HG02759 (cell line): ENCODE measurements at regions not wholly inside any gene's neighbourhood (a gene's known extent, or its start where the extent isn't known, plus 50 kb on each side); places are given as distances from the start of the nearest gene placed in this dataset.

ENCODE experiments used
- ATAC-seq: cut with Tn5 transposase; IDR thresholded peaks from one replicate; pipeline ENCODE4 v1.9.1; 2021; ENCODE audit warnings: mild to moderate bottlenecking, moderate library complexity; ENCODE audit not compliant: unreplicated experiment

GRCh38 chr17:13735861-13736260 is 134.1 kb upstream of the HS3ST3A1 start:
- no peak for ATAC-seq

DNA sequence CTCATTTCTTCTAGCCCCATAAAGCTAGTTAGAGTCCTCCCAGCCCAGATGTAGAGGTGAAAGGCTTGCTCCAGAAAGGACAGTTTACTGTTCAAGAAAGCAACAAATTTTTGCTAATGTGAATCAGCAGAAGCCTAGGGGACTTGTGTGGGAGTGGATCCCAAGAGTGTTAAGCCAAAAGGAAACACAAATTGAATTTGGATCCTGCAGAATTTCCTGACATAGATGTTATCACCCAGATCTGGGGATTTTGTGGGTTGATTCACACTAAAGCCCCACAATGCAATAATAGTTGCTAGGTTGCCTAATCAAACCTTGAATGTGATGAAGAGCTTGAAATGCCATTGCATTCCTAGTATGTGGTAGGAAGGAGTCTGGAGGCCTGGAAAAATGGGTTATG is 135.2 kb upstream of the HS3ST3A1 start:
- no peak for ATAC-seq

GRCh38 chr17:13740686-13741085 is 139.0 kb upstream of the HS3ST3A1 start:
- no peak for ATAC-seq

DNA sequence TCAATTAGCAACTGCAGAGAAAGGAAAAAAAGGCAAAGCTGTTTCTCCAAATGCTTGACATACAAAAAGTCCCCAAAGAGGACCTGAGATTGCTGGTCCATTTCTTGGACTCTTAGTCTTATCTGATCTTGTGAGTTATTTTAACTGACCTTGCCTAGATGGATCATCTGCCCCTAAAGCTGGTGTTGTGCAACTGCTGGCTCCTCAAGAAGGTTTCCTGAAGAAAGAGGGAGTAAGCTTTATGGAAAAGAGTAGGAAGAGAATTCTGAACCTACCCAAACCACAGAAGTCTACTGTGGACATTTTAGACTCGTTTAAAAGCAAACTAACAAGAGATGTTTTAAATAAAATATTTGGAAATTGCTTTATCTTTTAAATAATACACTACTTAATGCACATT is 140.0 kb upstream of the HS3ST3A1 start:
- no peak for ATAC-seq

DNA sequence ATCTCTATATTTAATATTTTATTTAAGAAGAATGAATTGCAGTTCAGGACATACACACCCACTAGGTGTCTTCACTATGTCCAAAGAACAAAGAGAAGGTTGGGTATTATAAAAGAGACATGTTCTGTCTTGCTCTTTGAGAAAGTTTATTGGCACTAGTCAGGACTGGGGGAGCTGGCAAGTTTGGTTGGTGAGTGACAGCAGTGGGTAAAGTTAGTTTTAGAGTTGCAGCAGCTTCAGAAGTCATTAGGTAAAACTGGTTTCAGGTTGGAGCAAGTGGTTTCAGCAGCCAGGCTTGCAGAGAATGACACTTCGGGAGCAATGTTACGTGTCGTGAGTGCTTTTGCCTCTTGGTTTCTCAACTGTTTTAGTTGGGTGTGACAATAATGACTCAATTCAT is 142.2 kb upstream of the HS3ST3A1 start:
- ATAC-seq, result no peak

DNA sequence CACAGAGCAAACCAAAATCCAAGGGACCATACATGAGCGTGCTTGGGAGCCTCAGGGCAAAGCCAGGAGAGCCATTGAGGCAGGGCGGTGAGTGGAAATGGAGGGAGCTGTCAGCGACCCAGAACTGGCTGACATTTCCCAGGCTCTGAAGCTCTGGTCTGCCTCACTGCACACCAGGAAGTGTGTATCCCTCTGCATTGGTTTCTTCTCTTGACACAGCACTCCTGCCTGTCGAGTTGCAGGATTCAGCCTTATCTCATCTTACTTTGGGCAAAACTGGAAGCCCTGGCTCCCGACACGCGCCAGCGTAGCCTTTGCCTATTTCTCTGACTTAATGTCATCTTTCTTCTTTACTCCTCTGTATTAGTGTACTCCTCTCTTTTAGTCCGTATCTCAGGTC is 144.7 kb upstream of the HS3ST3A1 start:
- no peak for ATAC-seq

- ATAC-seq, result no peak
Measured at GRCh38 chr17:13749166-13749890, 147.6 kb upstream of the HS3ST3A1 start.

DNA sequence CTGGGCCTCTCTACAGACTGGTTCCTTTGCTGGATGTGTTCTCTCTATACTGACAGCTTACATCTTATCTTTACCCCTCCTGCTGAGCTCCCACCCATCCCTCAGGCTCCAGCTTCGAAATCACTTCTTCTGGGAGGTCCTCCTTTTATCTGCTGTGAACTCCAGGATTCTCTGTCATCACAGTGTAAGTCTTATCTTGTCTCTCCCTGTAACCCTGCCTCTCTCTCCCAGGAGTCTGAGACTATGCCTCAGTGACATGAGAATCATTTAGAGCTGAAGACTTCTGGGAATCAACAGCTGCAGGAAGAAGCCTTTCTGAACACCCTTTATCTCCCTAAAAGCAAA is 148.1 kb upstream of the HS3ST3A1 start:
- no peak for ATAC-seq

DNA sequence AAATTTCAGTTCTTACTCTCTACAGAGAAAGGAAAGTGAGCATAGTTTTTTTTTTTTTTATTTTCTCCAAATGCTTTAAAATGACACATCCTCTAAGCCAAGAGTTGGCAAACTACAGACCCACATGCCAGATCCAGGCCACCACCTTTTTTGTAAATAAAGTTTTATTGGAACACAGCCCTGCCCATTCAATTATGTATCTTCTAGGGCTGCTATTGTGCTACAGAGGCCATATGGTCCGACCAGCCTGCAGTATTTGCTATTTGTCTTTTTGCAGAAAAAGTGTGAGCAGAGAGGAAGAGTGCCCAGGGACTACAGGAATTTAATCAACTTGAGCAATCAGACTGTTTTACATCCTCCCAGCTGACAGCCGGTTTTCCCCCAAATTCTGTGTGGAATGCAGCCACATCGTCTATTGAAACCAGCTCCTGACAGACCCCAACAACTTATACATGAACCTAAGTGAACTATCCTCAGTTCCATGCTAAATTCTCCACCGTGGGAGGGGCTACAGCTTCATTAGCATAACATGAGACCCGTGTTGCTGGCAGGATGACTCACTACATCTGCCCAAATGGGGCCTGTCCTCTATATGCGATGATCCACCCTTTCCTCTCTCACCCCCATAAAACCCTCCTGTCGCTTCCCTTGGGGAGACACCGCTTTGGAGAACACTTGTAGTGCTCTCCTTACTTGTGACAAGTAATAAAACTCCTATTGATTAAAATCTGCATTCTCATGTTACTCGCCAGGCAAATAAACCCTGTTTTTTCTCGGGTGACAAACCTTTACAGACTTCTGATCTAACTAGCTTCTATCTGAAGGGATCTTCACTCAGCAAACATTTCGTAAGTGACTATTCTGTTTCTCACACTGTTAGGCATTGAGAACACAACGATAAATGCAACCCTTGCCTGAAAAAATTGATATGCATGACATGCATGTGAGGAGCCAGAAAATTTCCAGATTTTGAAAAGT is 149.4 kb upstream of the HS3ST3A1 start:
- no peak for ATAC-seq

DNA sequence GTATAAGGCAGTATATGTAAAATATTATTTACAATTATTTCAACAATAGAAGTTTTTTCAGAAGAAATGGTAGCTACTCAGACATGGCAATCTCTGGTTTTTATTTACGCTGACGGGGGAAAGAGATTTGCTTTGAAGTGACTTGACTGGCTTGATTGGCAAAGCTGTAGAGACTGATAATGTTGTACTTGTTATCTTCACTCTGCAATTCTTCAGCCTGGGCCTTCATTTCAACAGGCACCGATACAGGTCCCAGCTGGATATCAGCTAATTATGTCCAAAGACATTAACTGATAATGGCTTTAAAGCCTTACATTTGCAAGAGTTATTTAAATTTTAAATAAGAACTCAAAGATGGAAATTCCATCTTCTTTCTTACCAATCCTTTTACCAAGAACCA is 151.4 kb upstream of the HS3ST3A1 start:
- ATAC-seq, result no peak

- no peak for ATAC-seq
Measured at GRCh38 chr17:13753771-13754170, 152.0 kb upstream of the HS3ST3A1 start.

DNA sequence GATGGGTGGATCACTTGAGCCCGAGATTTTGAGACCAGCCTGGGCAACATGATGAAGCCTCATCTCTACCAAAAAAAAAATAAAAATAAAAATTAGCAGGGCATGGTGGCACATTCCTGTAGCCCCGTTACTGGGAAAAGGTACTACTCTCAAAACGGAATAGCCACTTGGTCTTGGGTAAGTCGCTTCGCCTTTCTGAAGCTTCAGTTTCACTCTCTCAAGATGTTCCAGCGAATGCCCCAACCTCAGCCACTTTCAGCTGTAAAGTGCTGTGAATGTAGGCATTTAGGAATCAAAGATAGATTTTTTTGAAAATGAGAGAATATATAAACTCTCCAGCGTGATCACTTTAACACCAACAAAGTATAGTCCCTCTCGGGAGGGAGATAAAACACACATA is 154.1 kb upstream of the HS3ST3A1 start:
- ATAC-seq, result no peak

DNA sequence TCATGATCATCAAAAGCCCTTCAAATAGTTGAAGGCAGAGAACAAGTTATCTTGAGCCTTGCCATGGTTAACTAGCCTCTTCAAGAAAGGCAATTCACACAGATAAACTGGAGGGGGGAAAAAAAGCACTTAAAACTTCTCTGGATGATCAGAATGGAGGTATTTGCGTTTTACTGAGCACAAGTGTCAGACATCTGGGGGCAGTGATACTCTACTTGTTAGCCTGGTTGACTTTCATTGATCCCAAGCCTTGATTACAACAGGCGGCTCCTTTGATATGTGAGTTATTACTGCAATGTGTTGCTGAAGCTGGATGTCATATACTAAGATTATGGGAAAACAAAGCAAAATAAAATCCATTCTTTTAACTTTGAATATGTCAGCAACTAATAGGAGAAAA is 155.0 kb upstream of the HS3ST3A1 start:
- no peak for ATAC-seq

GRCh38 chr17:13757871-13758270 is 156.1 kb upstream of the HS3ST3A1 start:
- ATAC-seq, result no peak

DNA sequence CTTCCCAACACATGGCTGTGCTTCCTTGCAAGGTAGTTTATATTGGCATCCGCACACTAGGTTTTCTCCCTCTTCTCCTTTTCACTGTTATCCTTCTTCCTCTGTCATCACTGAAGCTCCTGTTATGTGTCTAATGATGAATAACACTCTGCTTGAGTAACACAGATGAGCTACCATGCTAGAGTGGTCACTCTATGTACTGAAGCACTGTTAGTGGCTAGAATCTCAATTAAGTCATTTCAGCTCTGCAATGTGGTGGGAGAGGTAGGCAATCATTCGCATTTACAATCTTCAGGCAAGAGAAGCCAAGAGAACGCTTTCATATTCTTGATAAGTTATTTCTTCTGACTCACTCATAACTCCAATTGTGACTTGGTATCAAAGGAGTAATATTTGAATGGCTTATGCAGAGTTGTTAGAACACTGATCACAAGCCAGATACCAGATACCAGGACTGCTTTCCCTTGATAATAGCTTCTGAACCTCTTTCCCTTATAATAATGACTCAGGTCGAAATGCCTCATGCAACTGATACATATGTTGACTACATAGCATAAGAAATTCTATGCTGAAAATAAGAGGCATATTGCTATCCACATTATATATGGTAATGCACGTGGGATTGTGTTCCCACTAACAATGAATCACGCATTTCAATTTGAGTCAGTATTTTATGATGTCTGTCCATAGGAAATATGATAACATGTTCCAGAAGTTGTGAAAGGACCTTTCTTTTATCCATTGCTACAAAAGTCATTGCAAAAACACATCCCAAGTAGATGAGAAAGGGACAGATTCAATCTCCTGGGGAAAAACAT is 158.0 kb upstream of the HS3ST3A1 start:
- ATAC-seq, result no peak

GRCh38 chr17:13761038-13761603 is 159.4 kb upstream of the HS3ST3A1 start:
- no peak for ATAC-seq

DNA sequence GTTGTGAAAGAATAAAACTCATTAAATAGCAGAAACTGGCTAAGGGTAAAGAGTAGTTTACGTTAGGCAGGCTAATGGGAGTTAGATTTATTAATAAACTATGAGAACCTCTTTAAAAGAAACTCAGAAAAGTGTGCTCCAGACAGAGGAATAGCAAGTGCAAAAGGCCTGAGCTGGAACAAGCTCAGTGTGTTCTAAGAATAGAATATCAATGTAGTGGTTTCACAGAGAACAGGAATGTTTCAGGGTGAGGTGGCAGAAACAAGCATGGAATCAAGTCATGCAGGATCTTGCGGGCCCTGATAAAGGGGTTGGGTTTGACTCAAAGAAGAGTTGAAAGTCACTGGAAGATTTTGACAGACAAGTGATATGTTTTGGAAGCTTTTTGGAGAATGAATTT is 164.0 kb upstream of the HS3ST3A1 start:
- no peak for ATAC-seq

DNA sequence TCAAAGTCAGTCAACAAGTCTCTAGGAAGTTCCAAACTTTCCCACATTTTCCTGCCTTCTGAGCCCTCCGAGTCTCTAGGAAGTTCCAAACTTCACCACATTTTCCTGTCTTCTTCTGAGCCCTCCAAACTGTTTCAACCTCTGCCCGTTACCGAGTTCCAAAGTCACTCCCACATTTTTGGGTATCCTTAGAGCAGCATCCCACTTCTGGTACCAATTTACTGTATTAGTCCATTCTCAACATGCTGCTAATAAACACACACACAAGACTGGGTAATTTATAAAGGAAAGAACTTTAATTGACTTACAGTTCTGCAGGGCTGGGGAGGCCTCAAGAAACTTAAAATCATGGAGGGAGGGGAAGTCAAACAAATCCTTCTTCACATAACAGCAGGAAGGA is 169.0 kb upstream of the HS3ST3A1 start:
- ATAC-seq, result no peak

- ATAC-seq, result no peak
Measured at GRCh38 chr17:13775450-13775849, 173.7 kb upstream of the HS3ST3A1 start.

DNA sequence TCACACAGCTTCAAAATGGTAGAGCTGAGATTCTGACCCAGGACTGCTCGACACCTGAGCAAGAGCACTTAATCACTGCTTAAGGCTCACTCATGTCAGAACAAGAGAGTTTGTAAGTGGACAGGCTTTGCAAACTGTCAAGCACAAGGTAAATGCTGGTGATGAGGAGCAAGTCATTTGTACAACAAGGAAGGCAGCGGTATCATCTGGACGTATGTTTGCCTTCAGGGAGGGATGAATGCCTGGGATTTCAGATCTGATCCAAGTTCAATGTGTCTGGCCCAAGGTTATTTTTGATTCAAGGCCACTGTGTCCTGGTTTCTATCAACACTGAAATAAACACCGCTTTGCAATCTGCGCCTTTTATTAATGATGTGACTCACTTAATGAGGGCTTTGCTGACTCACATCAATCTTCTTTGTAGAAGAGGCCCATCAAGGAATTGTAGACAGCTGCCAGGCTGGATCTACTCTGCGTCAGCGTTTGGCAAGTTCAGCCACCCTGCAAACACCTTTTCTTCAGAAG is 174.4 kb upstream of the HS3ST3A1 start:
- ATAC-seq, result no peak

GRCh38 chr17:13777003-13777402 is 175.3 kb upstream of the HS3ST3A1 start:
- ATAC-seq, result no peak
